ENCODE measurements at regions not wholly inside any gene's neighbourhood (a gene's known extent, or its start where the extent isn't known, plus 50 kb on each side); places are given as distances from the start of the nearest gene placed in this dataset.

GRCh38 chr2:226649871-226650660 lies 149.6 kb downstream of the IRS1 start (continued):
- peak; percentile 64; the same call in 1 of the 2 replicates for TF ChIP-seq ZFP36L1 (CRISPR knock-in tag; IDR thresholded peaks at IDR 0.05)
- TF ChIP-seq ZNF446 (CRISPR knock-in tag; IDR thresholded peaks at IDR 0.05), result no peak
- no peak; the same call in 1 of the 2 replicates for TF ChIP-seq ZNF547 (CRISPR knock-in tag; IDR thresholded peaks at IDR 0.05)
- peak; percentile 53; the same call in 1 of the 2 replicates for TF ChIP-seq TCF7 (IDR thresholded peaks at IDR 0.05; ENCODE audit: low read depth)
- TF ChIP-seq ZNF609 (CRISPR knock-in tag; IDR thresholded peaks at IDR 0.05; ENCODE audit: borderline replicate concordance), result peak; percentile 79
- no peak for TF ChIP-seq NRL (CRISPR knock-in tag; IDR thresholded peaks at IDR 0.05; ENCODE audit: borderline replicate concordance)
- peak; percentile 73; the same call in 1 of the 2 replicates for TF ChIP-seq BRD4 (CRISPR knock-in tag; IDR thresholded peaks at IDR 0.05)
- TF ChIP-seq CEBPG (CRISPR knock-in tag; IDR thresholded peaks at IDR 0.05), result peak; percentile 75
- peak; percentile 99 for TF ChIP-seq CBX5 (CRISPR knock-in tag; IDR thresholded peaks at IDR 0.05; ENCODE audit: borderline replicate concordance)
- TF ChIP-seq ZBTB14 (CRISPR knock-in tag; IDR thresholded peaks at IDR 0.05), result no peak
- peak; percentile 88; the same call in 1 of the 2 replicates for TF ChIP-seq ZXDC (CRISPR knock-in tag; IDR thresholded peaks at IDR 0.05)
- no peak for TF ChIP-seq SRSF9 (IDR thresholded peaks at IDR 0.05; ENCODE audit: borderline replicate concordance, insufficient read depth, low read depth, low read length, poor library complexity, severe bottlenecking)
- TF ChIP-seq, protein P1, sequence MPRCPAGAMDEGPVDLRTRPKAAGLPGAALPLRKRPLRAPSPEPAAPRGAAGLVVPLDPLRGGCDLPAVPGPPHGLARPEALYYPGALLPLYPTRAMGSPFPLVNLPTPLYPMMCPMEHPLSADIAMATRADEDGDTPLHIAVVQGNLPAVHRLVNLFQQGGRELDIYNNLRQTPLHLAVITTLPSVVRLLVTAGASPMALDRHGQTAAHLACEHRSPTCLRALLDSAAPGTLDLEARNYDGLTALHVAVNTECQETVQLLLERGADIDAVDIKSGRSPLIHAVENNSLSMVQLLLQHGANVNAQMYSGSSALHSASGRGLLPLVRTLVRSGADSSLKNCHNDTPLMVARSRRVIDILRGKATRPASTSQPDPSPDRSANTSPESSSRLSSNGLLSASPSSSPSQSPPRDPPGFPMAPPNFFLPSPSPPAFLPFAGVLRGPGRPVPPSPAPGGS (CRISPR knock-in tag; IDR thresholded peaks at IDR 0.05), result peak; percentile 83
- peak; percentile 45 for TF ChIP-seq ZNF615 (CRISPR knock-in tag; IDR thresholded peaks at IDR 0.05; ENCODE audit: borderline replicate concordance)
- peak; percentile 98 for TF ChIP-seq FOXA3 (CRISPR knock-in tag; IDR thresholded peaks at IDR 0.05)
- TF ChIP-seq ZSCAN21 (CRISPR knock-in tag; IDR thresholded peaks at IDR 0.05; ENCODE audit: borderline replicate concordance), result peak; percentile 88
- TF ChIP-seq HOXA9 (CRISPR knock-in tag; IDR thresholded peaks at IDR 0.05; ENCODE audit: borderline replicate concordance), result no peak
- TF ChIP-seq SRF (IDR thresholded peaks at IDR 0.05; ENCODE audit: low read depth, low read length), result no peak
- TF ChIP-seq ZFP36L2 (CRISPR knock-in tag; IDR thresholded peaks at IDR 0.05), result 0 out of 2 replicates have a peak, but pooled peaks have one; percentile 78
